ENCODE measurements at regions not wholly inside any gene's neighbourhood (a gene's known extent, or its start where the extent isn't known, plus 50 kb on each side); places are given as distances from the start of the nearest gene placed in this dataset.

DNA sequence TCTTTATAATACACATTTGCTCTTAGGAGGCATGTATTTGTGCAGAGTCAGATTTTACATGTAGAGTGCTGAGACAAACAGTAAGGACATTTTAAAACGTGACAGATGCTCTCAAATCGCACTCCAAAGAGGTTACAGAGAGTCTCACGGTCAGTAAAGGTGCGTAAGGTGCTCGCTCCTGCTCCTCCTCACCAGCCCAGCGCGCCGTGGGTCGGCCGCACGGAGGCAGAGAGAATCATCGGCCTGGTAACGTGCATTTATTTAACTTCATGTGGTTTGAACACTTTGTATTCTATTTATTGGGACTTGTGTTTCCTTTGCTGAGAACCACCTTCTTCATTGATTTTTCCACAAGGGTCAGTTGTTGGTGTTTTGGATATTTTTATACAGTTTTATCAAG is 900.1 kb downstream of the BRD1 start:
- TF ChIP-seq, protein P1, sequence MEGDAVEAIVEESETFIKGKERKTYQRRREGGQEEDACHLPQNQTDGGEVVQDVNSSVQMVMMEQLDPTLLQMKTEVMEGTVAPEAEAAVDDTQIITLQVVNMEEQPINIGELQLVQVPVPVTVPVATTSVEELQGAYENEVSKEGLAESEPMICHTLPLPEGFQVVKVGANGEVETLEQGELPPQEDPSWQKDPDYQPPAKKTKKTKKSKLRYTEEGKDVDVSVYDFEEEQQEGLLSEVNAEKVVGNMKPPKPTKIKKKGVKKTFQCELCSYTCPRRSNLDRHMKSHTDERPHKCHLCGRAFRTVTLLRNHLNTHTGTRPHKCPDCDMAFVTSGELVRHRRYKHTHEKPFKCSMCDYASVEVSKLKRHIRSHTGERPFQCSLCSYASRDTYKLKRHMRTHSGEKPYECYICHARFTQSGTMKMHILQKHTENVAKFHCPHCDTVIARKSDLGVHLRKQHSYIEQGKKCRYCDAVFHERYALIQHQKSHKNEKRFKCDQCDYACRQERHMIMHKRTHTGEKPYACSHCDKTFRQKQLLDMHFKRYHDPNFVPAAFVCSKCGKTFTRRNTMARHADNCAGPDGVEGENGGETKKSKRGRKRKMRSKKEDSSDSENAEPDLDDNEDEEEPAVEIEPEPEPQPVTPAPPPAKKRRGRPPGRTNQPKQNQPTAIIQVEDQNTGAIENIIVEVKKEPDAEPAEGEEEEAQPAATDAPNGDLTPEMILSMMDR (IDR thresholded peaks at IDR 0.05; ENCODE audit: extremely low read depth, missing control alignments) = no peak
- no peak for DNase-seq (ENCODE audit: low spot score)

DNA sequence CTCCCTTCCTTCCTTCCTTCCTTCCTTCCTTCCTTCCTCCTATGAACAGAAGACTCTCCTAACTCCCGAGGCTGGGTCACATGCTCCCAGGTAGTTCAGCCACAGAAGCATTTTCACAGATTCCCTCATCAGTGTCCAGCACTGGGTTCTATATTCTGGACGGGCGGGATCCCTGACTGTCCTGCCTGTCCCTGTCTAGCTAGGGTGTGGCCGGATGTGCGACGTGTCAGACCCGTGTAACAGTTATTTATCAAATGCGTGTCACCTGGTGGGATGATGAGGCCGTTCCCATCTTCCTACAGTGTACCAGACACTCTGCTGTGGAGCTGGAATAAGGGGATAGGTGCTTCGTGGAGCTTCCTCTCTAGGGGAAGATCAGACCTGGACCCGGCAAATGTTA is 901.0 kb downstream of the BRD1 start:
- DNase-seq (ENCODE audit: low spot score) = no peak
- TF ChIP-seq, protein P1 (IDR thresholded peaks at IDR 0.05; ENCODE audit: extremely low read depth, missing control alignments) = no peak

DNA sequence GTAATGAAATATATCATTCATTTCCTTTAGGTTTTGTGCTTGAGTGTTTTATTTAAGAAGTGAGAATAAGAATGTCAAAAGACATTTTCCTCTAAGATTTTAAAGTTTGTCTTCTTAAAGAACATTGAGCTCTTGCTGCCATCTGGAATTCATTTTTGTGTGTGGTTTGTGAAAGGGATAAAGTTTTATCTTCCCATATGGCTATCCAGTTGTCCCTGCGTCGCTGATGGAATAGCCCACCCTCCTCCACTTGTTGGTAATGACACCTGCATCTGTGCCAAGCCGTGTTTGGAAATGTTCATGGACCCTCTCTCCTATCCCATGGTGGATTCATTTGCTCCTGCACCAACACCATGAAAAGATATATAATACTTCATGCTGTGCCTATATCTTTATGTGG is 901.5 kb downstream of the BRD1 start:
- no peak for DNase-seq (ENCODE audit: low spot score)
- TF ChIP-seq, protein P1 (IDR thresholded peaks at IDR 0.05; ENCODE audit: extremely low read depth, missing control alignments) = no peak

DNA sequence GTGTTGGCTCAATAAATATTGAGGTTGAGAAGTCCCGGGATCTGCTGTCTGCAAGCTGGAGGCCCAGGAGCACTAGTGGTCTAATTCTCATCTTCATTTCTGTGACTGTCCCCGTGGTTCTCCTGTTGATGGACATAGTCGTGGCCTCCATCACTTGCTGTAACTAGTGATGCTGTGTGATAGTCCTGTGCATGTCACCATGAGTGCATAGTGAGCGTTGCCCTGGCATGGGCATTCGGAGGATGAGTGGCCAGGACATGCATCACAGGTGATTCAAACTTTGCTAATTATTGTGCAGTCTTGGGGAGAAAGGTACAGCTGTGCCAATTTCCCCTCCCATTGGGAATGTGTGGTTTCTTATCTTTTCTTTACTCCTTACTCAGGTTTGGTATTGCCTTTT is 902.2 kb downstream of the BRD1 start:
- TF ChIP-seq, protein P1 (IDR thresholded peaks at IDR 0.05; ENCODE audit: extremely low read depth, missing control alignments) = no peak
- no peak for DNase-seq (ENCODE audit: low spot score)

DNA sequence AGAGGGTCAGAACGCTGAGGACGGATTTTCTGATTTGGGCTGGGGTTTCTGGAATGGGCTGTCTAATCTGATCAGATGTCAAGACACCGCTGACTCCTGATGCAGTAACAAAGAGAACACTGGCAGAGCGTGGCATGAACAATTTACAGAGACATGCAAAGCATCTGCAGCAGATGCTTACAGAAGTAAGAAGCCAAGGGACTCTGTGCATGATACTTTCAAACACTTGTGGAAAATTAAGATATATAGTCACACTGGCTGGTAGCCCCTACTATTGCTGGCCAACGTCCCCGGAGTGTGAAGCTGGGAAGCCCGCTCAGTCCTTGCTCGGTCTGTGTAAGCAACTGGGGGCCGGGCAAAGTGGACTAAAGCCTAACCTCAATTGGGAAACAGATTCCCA is 903.7 kb downstream of the BRD1 start:
- TF ChIP-seq, protein P1 (IDR thresholded peaks at IDR 0.05; ENCODE audit: extremely low read depth, missing control alignments) = no peak
- no peak for DNase-seq (ENCODE audit: low spot score)

DNA sequence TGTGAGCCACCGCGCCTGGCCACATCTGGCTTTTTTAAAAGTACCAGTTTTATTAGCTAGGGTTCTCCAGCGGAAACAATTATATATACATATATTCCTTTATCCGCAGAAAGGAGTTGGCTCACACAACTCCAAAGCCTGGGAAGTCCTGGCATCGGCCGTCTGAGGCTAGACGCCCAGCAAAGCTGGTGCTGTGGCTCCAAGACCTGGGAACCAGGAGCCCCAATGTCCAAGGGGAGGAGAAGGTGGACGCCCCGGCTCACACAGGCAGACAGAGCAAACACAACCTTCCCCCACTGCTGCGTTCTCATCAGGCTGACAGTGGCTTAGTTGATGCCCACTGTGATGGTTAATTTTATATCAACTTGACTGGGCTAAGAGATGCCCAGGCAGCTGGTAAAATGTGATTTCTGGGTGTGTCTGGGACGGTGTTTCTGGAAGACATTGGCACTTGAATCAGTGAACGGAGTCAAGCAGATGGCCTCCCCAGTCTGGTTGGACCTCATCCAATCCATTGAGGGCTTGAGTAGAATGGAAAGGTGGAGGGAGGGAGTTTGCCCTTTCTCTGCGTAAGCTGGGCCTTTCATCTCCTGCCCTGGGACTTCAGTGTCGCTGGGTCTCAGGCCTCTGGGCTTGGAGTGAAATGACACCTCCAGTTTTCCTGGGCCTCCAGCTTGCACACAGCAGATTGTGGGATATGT is 904.4 kb downstream of the BRD1 start:
- TF ChIP-seq, protein P1 (IDR thresholded peaks at IDR 0.05; ENCODE audit: extremely low read depth, missing control alignments) = no peak
- no peak for DNase-seq (ENCODE audit: low spot score)

DNA sequence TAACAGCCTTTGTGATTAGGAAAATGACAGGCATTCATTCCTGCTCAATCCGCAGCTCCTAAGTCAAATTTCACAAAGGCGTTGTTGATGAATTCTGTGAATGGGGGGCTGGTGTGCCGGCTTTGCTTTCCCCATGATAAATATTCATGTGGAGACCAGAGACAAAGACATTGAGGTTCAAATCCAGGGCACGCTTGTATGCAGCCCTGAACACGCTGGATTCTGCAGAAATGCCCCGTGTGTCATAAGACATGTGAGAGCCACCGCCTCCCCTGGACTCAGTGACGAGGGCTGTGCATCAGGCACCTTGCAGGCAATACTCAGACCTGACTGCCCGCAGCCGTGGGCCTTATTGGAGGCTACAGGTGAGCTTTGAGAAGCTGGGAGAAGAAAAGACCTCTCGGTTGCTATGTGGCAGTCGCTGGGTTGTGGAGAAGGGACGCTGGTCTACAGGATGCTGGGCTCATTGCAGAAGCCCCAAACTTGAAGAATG is 906.2 kb downstream of the BRD1 start:
- no peak for DNase-seq (ENCODE audit: low spot score)
- TF ChIP-seq, protein P1 (IDR thresholded peaks at IDR 0.05; ENCODE audit: extremely low read depth, missing control alignments) = no peak

Data from GM20000 (cell line).